Keratinocyte (primary cell): ENCODE measurements at regions not wholly inside any gene's neighbourhood (a gene's known extent, or its start where the extent isn't known, plus 50 kb on each side); places are given as distances from the start of the nearest gene placed in this dataset.

Experiments
- DNase-seq: peaks from one replicate; pipeline ENCODE4 v3.0.0-alpha.2; 2011; ENCODE audit warnings: low read depth, missing footprints, low spot score
- FAIRE-seq: peaks from 2 replicates; lab custom pipeline; 2011; peaks lifted over from hg19 to GRCh38; lab: Jason Lieb, UNC
- H2AFZ ChIP-seq: 2 replicates; pipeline ENCODE4 v1.6.0; 2012; ENCODE audit warnings: low read length, control low read depth, inconsistent platforms; ENCODE audit not compliant: control insufficient read depth
- H3K27ac ChIP-seq: 2 replicates; pipeline ENCODE4 v1.5.1; 2011; ENCODE audit warnings: low read length; ENCODE audit not compliant: control insufficient read depth, insufficient read depth
- H3K27me3 ChIP-seq: 3 replicates; pipeline ENCODE4 v1.6.0; 2011; ENCODE audit warnings: low read length; ENCODE audit not compliant: control insufficient read depth, insufficient read depth; ENCODE audit errors: extremely low read depth
- H3K36me3 ChIP-seq, 2 experiments: 2 replicates in 1 of 2; 3 replicates in 1 of 2; pipeline ENCODE4 v1.5.1; 2011; ENCODE audit warnings: low read length in 2 of 2, mild to moderate bottlenecking in 1 of 2; ENCODE audit not compliant: control insufficient read depth in 2 of 2, insufficient read depth in 2 of 2; ENCODE audit errors: extremely low read depth in 1 of 2
- H3K4me1 ChIP-seq: 3 replicates; pipeline ENCODE4 v1.5.1; 2011; ENCODE audit warnings: low read length; ENCODE audit not compliant: control insufficient read depth, insufficient read depth; ENCODE audit errors: extremely low read depth
- H3K4me2 ChIP-seq: 3 replicates; pipeline ENCODE4 v1.6.0; 2011; ENCODE audit warnings: low read depth, low read length; ENCODE audit not compliant: control insufficient read depth, insufficient read depth; ENCODE audit errors: extremely low read depth
- H3K4me3 ChIP-seq, 3 experiments: fragments of 200-600 bp in 1 of 3; sonication (generic) in 1 of 3; 2 replicates in 2 of 3; 3 replicates in 1 of 3; pipeline ENCODE4 v1.5.1; 2011 to 2016; ENCODE audit warnings: low read length in 3 of 3, mild to moderate bottlenecking in 3 of 3, control low read depth in 2 of 3, inconsistent platforms in 1 of 3, low read depth in 1 of 3, mixed read lengths in 1 of 3, mixed run types in 1 of 3, moderate library complexity in 1 of 3; ENCODE audit not compliant: control insufficient read depth in 2 of 3, insufficient read depth in 2 of 3; ENCODE audit errors: extremely low read depth in 1 of 3
- H3K79me2 ChIP-seq: 2 replicates; pipeline ENCODE4 v1.6.0; 2012; ENCODE audit warnings: low read length; ENCODE audit not compliant: control insufficient read depth, insufficient read depth
- H3K9ac ChIP-seq: 3 replicates; pipeline ENCODE4 v1.6.0; 2011; ENCODE audit warnings: low read length; ENCODE audit not compliant: control insufficient read depth, insufficient read depth; ENCODE audit errors: extremely low read depth
- H3K9me1 ChIP-seq: 3 replicates; pipeline ENCODE4 v1.6.0; 2011; ENCODE audit warnings: low read length; ENCODE audit not compliant: control insufficient read depth, insufficient read depth; ENCODE audit errors: extremely low read depth
- H3K9me3 ChIP-seq: 2 replicates; pipeline ENCODE4 v1.5.1; 2012; ENCODE audit warnings: low read depth, low read length; ENCODE audit not compliant: control insufficient read depth
- H4K20me1 ChIP-seq: 3 replicates; pipeline ENCODE4 v1.6.0; 2011; ENCODE audit warnings: low read length; ENCODE audit not compliant: control insufficient read depth, insufficient read depth; ENCODE audit errors: extremely low read depth
- EZH2 ChIP-seq: IDR thresholded peaks from one replicate; pipeline ENCODE4 v1.6.1; 2012; ENCODE audit warnings: inconsistent platforms, mild to moderate bottlenecking, low read length, moderate library complexity
- dilution Hi-C: fragments of 300-500 bp; cut with MboI; formaldehyde crosslinking; loops from one replicate; pipeline ENCODE4 v1.7.0; 2020; ENCODE audit warnings: low sequenced_read_pairs; ENCODE audit not compliant: extremely low pct_ligation_motif_present
- TF ChIP-seq, protein P1 (sequence below), 3 experiments: IDR thresholded peaks in 1 of 3; conservative IDR thresholded peaks in 1 of 3; optimal IDR thresholded peaks in 1 of 3; 2 replicates in 2 of 3; 3 replicates in 1 of 3; pipeline versions ENCODE3 to v1.5.1; 2011; ENCODE audit warnings: low read length in 3 of 3, mild to moderate bottlenecking in 3 of 3, moderate library complexity in 2 of 3, control low read depth in 1 of 3, inconsistent platforms in 1 of 3; ENCODE audit not compliant: insufficient read depth in 2 of 3; ENCODE audit errors: extremely low read depth in 1 of 3

DNA sequence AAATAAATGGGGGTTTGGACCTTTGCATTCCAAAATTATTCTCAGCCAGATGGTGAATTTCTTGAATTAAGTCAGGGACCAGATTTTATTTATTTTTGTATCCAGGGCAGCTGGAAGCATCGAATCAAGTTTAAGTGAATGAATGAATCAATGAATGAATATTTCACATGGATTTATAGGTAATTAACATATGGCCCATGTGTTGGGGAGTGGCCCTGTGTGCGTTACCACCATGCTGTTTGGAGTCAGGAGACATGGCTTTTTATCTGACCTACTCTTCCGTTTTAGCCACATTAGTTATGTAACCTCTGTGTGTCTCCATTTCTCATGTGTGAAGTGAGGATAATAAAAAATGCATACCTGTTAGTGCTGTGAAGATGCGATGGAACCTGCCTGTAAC is 213.5 kb downstream of the CDH26 start:
- Histone ChIP-seq H3K79me2 (no peaks in the 10 kb centered on the region), H3K27ac (no peak overlapping the region), H3K9me1 (no peaks in the 10 kb centered on the region), H2AFZ (no peak overlapping the region), H3K9me3 (no peaks in the 10 kb centered on the region), H3K27me3 (no peaks in the 10 kb centered on the region), H3K4me2 (no peak overlapping the region), H3K36me3 (no peaks in the 10 kb centered on the region), H3K4me3 (no peak overlapping the region), H4K20me1 (no peaks in the 10 kb centered on the region), H3K9ac (no peak overlapping the region), H3K4me1 (no peaks in the 10 kb centered on the region)
- dilution Hi-C loops, result no loop called here
- DNase-seq (no peak), FAIRE-seq (no peak)
- TF ChIP-seq, protein P1, sequence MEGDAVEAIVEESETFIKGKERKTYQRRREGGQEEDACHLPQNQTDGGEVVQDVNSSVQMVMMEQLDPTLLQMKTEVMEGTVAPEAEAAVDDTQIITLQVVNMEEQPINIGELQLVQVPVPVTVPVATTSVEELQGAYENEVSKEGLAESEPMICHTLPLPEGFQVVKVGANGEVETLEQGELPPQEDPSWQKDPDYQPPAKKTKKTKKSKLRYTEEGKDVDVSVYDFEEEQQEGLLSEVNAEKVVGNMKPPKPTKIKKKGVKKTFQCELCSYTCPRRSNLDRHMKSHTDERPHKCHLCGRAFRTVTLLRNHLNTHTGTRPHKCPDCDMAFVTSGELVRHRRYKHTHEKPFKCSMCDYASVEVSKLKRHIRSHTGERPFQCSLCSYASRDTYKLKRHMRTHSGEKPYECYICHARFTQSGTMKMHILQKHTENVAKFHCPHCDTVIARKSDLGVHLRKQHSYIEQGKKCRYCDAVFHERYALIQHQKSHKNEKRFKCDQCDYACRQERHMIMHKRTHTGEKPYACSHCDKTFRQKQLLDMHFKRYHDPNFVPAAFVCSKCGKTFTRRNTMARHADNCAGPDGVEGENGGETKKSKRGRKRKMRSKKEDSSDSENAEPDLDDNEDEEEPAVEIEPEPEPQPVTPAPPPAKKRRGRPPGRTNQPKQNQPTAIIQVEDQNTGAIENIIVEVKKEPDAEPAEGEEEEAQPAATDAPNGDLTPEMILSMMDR (optimal IDR thresholded peaks at IDR 0.05 in 1 of 3, IDR thresholded peaks at IDR 0.05 in 1 of 3, conservative IDR thresholded peaks at IDR 0.05 in 1 of 3; ENCODE audit: extremely low read depth in 1 of 3, insufficient read depth in 2 of 3, low read length in 3 of 3), result no peak
- no peak for TF ChIP-seq EZH2

DNA sequence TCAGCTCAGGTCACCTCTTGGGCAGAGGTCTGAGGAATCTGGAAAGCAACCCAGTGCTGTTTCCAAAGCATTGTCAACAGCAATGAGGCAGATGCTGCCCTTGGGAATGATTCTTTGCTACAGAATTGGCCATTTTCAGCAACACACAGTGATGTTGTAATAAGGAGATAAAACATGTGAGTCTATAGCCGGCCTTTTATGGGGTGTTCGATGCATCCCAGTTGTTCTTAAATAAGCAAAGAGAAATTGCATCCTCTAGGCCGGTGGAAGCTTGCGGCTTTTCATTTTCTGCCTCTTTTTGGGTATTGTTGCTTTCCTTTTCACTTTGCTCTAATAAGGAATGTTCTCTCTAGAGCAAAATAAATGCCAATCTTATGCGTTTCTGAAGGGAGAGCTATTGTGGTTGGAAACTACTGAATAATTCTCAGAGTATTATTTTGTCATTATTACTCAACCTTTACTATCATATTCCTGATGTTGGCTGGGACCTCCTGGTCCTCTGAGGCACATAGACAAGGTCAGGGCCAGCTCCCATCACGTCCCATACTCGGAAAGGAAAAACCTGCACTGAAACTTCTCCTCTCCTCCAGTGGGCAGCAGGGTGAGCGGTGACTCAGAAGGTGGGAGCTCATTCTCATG is 214.2 kb downstream of the CDH26 start:
- no peak overlapping the region for H3K4me3 ChIP-seq
- no peak for TF ChIP-seq EZH2
- TF ChIP-seq, protein P1 (optimal IDR thresholded peaks at IDR 0.05 in 1 of 3, IDR thresholded peaks at IDR 0.05 in 1 of 3, conservative IDR thresholded peaks at IDR 0.05 in 1 of 3; ENCODE audit: extremely low read depth in 1 of 3, insufficient read depth in 2 of 3, low read length in 3 of 3), result no peak
- no peak overlapping the region for H3K4me2 ChIP-seq
- no peaks in the 10 kb centered on the region for H4K20me1 ChIP-seq
- H3K36me3 ChIP-seq, result no peaks in the 10 kb centered on the region
- no peak overlapping the region for H2AFZ ChIP-seq
- H3K27me3 ChIP-seq, result no peaks in the 10 kb centered on the region
- H3K79me2 ChIP-seq, result no peaks in the 10 kb centered on the region
- no peak overlapping the region for H3K9ac ChIP-seq
- FAIRE-seq (no peak), DNase-seq (no peak)
- H3K27ac ChIP-seq, result no peak overlapping the region
- H3K9me3 ChIP-seq, result no peaks in the 10 kb centered on the region
- no peaks in the 10 kb centered on the region for H3K9me1 ChIP-seq
- dilution Hi-C loops, result no loop called here
- no peaks in the 10 kb centered on the region for H3K4me1 ChIP-seq
